NCI-H460 (cell line): ENCODE measurements at regions not wholly inside any gene's neighbourhood (a gene's known extent, or its start where the extent isn't known, plus 50 kb on each side); places are given as distances from the start of the nearest gene placed in this dataset.

Source experiments
- DNase-seq: peaks from one replicate; pipeline ENCODE4 v3.0.0-alpha.2; 2016; ENCODE audit warnings: low read depth; ENCODE audit errors: extremely low read depth

DNA sequence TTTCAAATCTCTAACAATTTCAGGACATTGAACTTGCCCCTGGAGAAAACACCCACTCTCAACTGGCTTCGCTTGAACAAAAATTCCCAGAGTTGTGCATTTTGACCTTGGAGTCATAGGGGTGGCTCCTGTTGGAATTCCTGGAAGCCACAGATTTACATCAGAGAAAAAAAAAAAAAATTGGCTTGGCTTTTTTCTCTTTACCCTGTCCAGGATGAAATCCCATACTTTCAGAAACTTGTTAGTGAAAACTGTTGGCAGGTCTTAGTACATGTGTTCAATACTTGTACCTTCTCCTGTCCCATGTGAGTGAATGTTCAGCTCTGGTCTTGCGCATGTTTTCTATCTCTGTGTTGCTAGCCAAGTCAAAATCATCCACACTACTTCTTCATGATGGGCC is 228.8 kb downstream of the TGFB2 start:
- DNase-seq: no peak

DNA sequence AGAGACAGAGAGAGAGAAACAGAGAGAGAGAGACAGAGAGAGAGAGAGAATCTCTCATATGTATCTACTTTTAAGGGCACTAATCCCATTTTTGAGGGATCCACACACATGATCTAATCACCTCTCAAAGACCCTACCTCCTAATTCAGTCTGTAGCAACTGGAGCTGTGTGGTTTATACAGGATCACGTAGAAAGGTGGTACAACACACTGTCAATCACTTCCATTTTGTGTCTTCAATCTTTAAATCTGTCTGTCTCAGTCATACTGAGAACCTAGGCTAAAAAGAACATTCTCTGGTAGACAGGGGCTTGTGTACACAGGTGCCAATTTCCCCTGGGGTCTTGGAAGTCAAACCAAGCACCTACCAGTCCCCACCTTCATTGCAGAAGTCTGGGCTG is 229.9 kb downstream of the TGFB2 start:
- DNase-seq: no peak

GRCh38 chr1:218575856-218576255 is 230.7 kb downstream of the TGFB2 start:
- no peak for DNase-seq

DNA sequence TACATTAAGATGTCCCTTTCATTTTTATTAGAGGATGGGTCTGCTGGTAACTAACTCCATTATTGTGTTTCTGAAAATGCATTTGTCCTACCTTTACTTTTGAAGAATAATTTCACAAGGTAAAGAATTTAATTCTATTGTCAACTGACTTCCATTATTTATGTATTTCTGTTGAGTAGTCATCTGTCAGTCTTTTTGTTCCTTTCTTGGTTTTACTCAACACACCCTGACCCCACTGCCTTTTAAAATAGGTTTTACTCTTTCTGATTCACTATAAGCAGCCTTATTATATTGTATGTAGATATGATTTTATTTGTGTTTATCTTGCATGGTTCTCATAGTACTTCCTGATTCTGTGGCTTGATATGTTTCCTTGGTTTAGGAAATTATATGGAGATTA is 237.5 kb downstream of the TGFB2 start:
- no peak for DNase-seq

DNA sequence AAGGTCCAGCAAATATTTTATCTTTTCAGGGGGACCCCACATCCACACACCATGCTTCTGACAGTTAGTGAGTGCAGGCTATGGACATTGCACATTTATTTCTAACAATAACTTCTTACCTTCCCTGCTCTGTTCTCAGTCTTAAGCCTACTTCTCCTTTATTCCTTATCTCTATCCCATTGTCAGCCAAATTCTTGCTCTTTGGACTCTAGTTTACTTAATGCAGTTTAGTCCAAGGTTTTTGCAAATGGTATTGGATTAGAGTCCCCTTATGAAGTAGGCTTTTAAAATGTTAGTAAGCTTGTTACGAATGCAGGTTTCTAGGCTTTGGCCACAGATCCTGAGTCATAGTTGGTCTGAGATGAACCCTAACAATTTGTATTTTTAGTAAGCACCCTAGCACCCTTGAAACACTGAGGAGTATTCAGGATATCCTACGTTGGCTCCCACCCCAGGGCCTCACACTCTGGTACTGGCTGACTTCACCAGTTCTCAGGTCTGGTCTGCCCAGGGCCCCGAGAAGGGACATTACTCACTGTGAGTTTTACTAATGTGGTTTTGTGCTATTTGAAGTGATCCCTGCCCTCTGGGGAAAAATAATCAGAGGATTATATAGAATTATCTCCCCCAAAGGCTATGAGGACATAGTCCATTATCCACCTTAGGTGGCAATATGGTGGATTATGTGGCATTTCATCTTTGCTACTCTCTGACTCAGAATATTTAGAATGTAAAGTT is 239.5 kb downstream of the TGFB2 start:
- no peak for DNase-seq

DNA sequence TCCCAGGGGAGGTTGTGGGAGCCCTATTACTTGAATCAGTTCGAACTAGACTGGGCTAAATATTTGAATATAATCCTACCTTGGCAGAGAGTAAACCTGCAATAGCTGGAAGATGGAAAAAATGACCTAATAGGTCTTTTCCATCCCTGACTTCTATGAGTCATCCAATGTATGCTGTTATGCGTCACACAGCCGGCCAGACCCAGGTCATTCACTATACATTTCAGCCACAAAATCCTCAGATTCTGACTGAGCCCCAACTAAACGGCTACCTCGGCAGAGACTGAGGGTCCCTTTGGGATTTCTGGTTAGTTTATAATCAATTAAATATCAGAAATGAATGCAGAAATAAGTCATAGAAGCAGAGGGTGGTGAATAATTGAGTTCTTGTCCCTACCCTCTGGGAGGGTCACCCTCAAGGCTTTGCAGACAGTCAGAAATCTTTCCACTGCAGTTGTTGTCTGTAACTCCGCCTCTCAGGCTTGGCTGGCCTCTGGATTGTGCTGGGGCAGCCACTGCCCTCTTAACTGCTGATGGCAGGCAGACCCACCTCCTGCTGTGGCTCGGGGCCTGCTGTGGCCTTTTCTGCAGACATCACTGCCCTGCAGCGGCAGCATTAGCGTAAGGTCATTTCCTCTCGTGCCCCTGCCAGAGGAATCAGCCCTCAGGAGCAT is 240.5 kb downstream of the TGFB2 start:
- peak; percentile 42 for DNase-seq

DNA sequence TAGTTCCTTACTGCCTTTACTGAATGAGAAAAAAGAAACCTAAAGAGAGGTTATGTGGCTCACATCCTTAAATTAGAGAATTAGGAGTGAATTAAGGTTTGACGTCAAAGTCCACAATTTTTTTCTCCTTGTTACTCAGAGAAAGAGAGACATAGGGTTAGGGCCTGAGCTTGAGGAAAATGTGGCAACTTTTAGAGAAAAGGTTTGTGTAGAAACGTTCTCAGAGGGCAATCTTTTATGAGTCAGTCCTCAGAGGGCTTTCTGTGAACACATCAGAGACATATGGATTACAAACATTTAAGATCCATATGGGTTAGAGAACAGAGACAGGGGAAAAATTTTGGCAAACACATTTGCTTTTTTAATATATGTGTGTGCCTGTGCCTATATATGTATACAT is 242.8 kb downstream of the TGFB2 start:
- DNase-seq: no peak

DNA sequence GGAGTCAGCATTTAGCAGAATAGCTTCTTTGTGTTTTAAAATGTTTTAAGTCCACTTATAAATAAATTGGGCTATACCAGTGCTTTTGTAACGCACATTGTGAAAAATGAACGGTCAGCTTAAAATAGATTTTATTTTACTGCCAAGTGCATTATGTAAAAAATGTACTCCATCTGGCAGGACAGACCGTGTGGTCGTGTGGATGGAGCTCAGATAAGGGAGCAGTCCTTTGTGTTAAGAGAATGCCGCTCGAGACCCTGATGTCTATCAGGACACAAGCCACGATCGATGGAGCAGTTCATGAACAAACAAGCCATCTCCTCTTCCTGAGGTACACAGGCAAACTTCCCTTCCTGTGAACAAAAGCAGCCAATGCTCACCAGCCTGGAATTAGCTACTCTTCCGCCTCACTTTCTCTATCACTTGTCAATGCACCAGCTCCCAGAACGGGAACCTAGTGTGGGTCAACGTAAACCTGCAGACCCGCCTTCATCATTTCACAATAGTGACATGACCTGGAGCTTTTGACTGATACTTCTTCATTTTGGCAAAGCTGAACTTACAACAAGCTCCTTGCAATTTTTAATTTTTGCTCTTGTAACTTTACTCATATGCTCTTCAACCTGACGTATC is 243.5 kb downstream of the TGFB2 start:
- no peak for DNase-seq

DNA sequence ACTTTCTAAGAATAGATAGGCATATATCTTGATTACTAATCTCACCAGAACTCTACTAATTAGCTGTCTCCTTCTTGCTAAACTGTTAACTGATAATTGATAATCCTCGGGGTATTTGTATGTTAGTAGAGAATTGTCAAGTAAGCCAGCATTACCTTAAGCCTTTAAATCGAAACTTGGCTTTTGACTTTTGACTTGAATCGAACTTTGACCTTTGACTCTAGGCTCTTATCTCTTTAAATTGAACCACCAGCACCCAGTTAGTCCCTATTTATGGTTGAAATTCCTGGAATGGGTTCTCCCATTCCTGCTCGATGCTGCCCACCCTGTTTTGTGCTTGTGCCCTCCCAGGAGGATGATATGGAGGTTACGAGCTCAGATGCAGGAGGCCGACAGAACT is 244.4 kb downstream of the TGFB2 start:
- DNase-seq: no peak

DNA sequence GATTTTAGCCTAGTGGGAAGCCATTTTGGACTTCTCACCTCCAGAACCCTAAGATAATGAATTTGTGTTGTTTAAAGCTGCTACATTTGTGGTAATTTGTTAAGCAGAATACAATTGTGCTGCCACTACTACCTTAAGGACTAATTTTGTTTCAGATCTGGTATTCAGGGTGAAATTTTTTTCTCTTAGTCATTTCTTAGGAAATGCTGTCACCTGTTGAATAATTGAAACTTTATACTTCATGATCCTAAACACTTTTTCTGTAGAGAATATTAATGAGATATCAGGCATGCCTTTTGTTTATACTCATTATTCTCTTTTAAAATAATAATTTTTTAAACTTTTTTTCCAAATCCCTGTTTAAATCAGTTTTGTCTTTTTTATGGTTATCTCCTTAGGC is 246.8 kb downstream of the TGFB2 start:
- no peak for DNase-seq

GRCh38 chr1:218592688-218593087 is 247.6 kb downstream of the TGFB2 start:
- DNase-seq: no peak

DNA sequence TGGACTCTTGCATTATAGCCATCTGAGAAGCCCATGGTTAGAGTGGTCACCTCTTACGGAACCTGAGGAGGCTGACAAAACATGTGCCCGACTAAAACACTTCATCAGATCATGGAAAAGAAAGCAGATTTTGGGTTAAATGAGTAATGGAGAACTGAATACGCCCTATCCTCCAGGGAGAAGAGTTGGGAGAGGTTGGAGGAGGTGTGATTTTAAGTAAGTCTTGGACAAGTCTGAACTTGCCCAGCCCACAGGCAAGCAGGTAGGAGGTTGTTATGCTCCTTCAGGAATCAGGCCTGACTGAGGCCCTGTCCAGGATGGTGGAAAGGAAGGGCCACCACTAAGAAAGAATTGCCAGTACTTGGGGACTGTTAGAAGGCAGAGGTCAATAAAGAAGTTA is 255.8 kb downstream of the TGFB2 start:
- no peak for DNase-seq

DNA sequence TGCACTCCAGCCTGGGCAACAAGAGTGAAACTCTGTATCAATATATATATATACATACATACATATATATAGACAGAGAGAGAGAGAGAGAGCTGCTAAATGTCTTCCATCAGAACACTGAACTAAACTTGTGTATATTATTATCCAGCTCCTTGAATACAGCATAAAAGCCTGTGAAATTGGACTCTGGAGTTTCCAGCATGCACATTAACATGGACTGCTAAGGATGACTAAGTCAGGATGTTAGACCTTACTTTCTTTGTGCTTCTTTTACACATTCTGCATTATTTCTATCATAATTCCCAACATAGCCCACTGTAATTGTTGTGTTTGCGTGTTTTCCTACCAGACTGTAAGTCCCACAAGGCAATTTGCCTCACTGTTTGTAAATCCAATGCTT is 259.1 kb downstream of the TGFB2 start:
- no peak for DNase-seq

DNA sequence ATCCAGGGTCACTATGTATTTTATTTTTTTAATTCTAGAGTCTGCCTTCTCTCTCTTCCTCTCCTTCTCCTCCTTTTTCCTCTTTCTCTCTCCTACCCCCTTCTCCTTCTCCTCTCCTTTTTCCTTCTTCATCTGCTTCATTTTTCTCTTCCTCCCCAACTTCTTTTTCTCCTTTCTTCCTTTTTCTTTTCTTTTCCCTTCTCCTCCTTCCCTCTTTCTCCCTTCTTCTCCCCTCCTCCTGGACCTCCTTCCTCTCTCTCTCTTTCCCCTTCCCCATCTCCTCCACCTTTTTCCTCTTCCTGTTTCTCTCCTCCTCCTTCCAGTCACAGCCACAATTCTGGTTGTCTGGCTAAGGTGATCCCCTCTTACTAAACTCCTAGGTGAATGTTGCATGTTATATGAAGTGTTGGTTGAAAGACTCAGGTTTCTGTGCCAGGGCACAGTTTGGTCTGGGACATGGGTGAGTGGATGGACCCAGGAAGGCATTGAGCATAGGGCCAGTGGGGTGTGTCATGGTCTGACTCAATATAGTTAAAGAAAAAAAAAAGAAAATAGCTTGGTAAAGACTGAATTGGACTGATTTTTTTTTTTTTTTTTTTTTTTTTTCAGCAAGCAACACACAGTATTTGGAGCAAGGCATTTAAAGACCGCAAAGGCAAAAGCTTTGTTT is 266.9 kb downstream of the TGFB2 start:
- DNase-seq: no peak

- DNase-seq: no peak
Measured at GRCh38 chr1:218613105-218613504, 268.0 kb downstream of the TGFB2 start.

DNA sequence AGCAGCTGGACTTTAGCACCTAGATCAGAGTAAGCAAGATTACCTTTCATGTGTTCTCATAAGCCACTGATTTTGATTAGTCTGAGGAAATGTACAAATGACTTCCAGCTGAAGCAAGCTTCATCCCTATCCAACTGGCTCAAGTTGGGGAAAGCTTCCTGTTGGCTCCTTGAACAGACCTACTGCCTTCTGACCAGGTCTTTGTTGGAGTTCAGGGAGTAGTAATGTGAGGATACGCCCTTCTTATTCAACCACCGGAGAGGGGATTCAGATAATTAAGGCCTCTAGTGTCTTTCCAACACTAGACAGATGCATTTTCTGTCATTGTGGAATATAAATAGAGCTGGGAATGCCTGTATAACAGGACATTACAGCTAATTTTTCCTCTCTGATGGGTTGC is 268.9 kb downstream of the TGFB2 start:
- no peak for DNase-seq

- DNase-seq: no peak
Measured at GRCh38 chr1:218616681-218617080, 271.5 kb downstream of the TGFB2 start.

DNA sequence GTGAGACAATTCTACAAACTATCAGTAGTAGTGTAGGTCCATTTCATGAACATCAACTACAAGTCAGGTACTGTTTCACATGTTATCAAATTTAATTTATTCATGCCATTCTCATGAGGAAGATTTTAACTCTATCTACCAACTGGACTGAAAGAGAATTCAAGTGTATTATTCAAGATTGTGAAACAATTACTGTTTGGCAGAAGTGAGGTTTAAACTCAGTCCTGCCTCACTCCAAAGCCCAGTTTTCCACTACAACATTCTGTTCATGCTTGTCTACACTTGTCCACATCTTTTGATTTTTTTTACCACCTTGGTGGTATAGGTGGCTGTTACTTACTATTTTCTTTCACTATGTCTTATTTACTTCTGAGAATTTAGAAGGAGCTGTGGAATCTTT is 272.9 kb downstream of the TGFB2 start:
- no peak for DNase-seq

DNA sequence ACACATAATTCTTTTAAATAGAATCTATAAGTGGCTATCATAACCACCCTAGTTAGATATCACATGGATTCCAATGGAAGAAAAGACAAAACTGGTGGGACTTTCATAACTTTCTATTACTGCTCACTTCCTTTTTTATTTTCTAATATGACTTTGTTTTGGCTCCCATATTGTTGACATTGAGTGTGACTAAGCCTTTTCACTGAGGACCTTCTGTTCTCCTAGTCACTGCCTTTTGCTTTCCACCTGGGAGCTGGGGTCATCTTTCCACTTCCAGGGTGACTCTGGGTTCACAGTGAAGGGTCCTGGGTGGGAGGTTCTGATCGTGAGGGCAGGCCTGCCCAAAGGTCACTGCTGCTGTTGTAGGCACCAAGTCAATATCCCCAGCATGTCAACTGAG is 275.8 kb downstream of the TGFB2 start:
- no peak for DNase-seq

- no peak for DNase-seq
Measured at GRCh38 chr1:218624052-218624451, 278.9 kb downstream of the TGFB2 start.

DNA sequence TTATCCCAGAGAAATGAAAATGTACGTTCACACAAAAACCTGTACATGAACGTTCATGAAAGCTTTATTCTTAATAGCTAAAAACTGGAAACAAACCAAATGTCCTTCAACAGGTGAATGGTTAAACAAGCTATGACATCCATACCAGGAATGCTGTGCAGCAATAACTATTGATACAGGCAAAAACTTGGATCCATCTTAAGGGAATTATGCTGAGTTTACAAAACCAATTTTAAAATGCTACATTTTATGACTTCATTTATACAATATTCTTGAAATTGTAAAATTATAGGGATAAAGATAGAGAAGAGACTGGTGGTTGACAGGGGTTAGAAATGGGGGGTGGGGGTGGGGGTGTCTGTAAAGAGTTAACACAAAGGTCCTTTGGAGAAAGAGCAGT is 280.3 kb downstream of the TGFB2 start:
- DNase-seq: no peak
